ENCODE measurements at regions not wholly inside any gene's neighbourhood (a gene's known extent, or its start where the extent isn't known, plus 50 kb on each side); places are given as distances from the start of the nearest gene placed in this dataset.
A peak's percentile ranks its signal among the peaks of the same experiment; 100 is the strongest.
"Not testable (repeated sequence)": the region's sequence is repeated elsewhere in the genome, so short reads cannot be mapped to it uniquely, and the experiment has no call there.

DNA sequence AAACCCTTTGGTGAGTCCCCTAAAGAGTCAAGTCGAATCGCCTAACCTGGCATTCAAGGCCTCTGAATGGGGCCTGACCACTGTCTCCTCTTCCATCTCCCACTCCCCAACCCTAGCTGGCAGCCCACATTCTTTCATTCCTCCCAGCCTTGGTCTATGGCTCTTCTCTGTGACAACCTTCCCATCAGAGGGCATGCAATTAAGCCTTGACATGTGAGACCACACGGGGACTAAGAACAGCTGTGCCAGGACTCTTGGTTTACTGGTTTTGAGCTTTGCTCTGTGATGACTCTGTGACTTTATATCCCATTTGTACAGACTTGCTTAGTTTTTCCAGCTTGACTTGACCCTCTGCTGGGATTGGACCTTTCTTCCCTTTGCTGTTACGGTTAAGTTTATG is 116.6 kb downstream of the BUB3 start:
- no peak for DNase-seq

- DNase-seq = no peak
Observed at GRCh38 chr10:123272171-123272570, 118.0 kb downstream of the BUB3 start.

DNA sequence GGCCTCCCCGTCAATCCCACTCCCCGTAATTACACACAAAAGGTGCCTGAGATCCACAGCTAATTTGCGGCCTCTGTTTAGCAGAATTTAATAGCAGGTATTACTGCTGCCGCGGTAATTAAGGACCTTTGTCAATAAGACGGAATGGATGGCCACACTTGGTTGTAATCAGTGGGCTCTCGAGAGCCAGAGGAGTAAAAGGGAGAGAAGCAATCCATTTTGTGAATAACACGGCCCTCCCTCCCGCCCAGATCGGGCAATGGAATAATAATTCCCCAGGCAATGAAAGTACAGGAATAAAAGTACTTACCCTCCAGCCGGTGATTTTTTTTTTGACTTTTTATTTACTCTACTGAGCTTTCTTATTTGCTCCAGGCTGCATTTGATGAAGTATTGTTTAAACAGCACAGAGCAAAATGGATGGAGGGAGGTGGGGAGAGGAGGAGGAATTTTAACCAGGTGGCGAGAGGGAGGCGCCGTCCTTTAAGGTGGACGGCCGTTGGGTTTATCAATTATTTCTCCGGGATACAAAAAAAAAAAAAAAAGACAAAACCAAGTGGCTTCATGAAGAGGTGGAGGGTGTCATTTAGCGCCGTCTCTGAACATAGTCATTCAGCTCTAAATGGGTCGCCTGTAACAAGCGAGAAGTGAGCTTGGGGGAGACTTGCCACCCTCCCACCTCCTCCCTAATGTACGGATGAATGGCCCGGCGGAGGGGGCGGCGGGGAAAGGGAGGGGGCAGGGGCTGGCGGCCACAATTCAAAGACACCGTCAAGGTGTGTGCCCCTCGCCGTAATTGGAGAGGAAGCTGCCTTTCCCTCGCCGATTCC is 120.3 kb downstream of the BUB3 start:
- DNase-seq = no peak

DNA sequence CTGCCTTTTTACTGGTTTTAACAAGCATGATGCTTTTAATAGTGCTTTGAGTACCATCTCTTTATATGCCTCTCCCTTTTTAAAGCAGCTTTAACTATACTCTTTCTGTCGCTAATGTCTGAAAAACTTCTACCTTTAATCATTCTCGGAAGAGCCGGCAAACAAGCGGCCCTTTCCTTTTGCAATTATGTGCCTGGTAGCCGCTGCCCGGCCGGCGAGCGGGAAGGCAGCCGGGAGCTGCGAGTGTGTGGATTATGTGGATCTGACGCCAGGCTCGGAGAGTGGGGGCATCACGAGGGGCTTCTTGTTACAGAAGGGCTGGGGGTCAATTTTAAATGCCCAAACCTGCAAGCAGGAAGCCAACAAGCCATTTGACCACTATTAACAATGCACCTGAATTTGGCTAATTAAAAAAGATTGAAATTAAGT is 120.9 kb downstream of the BUB3 start:
- DNase-seq = no peak

DNA sequence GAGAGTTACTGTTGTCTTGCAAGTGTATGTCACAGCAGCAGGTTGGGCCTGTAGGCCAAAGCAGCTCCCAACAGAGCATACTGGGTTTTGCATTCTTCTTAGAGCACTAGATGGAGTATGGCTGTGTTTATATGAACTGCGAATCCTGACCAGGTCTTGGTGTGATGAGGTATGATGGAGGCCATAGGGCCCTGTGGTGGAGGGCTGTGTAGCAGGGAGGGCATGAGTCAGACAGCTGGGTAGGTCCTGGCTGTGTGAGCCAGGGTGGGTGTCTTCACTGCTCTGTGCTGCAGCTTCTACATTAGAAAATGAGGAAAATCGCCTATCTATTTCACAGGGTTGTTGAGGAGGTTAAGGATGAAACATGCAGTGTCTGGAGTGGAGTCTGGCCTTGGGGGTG is 124.2 kb downstream of the BUB3 start:
- DNase-seq = no peak

- DNase-seq = not testable (repeated sequence)
Observed at GRCh38 chr10:123283371-123283770, 129.2 kb downstream of the BUB3 start.

DNA sequence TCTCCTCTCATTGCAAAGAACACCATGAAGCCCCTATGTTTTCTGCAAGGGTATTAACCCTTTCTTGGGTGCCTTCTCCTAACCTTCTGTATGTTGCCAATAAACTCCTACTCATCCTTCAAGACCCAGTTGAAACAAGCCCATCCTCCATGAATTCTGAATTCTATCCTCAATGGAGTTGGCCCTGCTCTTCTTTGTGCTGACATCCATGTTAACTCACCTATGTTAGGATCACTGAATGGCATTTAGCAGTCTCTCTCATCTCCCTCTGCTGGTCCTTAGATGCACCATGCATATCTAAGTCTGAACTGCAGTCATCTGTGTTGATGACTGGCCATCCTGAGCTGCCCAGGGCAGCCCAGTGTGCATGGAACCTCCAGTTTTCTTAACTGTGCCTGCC is 129.8 kb downstream of the BUB3 start:
- no peak for DNase-seq

GRCh38 chr10:123287594-123288247 is 133.5 kb downstream of the BUB3 start:
- DNase-seq = no peak

GRCh38 chr10:123289432-123289831 is 135.2 kb downstream of the BUB3 start:
- DNase-seq = no peak

GRCh38 chr10:123294109-123294508 is 139.9 kb downstream of the BUB3 start:
- DNase-seq = no peak

DNA sequence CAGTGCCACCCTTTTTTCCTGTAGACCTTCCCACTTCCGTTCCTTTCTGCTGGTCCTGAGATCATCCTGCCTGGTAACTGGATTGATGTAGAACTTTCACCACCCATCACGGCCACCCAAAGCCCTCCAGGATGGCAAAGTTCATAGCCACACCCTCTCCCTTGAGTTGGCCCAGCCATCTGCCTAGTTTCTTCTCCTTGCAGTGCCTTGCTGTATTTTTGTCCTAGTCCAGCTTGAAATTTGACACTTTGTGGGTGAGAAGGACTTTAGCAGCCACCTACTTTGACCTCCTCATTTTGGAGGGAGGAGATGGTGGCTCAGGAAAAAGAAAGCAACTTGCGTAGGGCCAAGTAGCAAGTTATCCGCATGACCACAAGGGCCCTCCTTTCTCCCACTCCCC is 140.7 kb downstream of the BUB3 start:
- no peak for DNase-seq

GRCh38 chr10:123295644-123296043 is 141.4 kb downstream of the BUB3 start:
- no peak for DNase-seq

GRCh38 chr10:123297175-123297574 is 143.0 kb downstream of the BUB3 start:
- no peak for DNase-seq

DNA sequence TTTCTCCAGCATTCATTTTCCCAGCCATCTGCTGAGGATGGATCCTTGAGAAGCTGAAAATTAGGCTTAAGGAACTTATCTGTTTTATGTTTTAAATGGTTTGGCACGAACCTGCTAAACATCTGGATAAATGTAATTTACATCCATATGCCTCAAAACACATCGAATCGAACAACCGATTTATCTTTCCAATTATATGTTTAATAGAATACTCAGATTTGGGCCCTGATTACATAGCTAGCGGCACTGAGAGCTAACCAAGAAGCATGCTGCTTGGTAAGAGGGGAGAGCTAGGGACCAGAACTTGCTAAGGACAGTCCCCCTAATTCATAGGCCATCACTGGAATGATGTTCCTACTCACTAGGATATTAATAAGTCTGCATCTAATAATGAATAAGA is 144.4 kb downstream of the BUB3 start:
- DNase-seq = no peak

- DNase-seq = no peak
Observed at GRCh38 chr10:123299598-123299997, 145.4 kb downstream of the BUB3 start.

- DNase-seq = peak; percentile 68
Observed at GRCh38 chr10:123301077-123301857, 147.1 kb downstream of the BUB3 start.

DNA sequence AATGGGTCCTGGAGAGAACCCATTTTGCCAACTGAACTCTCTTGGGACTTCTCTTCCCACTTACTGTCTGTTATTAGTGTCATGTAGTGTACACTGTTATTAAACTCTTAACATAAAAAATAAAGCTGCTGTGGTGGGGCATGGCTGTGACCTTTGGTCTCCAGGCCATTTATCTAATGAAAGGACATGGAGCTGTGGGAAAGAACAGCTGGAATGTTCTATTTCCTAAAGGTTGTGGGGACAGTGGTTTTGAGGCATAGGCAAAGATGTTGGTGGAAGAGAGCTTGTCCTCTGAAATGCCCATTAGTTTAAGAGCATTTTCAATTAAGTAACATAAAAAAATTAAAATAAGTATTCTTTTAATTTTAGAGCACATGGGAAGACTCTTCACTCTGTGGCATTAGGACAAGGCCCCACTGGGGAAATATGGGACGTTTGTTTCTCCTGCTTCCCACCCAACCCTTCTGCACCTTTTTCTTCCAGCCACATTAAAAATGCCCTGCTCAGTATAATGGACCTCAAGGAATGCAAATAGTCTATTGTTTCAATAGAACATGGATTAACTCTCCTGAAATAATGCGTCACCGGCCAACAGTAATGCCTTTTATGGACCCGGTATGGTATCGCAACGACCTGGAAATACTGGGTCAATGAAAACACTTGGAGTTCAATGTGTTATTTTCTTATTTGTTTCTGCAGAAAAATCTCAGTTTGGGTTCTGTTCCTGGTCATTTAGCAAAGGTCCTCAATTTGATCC is 149.6 kb downstream of the BUB3 start:
- no peak for DNase-seq

- DNase-seq = no peak
Observed at GRCh38 chr10:123305671-123306070, 151.5 kb downstream of the BUB3 start.

GRCh38 chr10:123306290-123306689 is 152.1 kb downstream of the BUB3 start:
- DNase-seq = no peak

DNA sequence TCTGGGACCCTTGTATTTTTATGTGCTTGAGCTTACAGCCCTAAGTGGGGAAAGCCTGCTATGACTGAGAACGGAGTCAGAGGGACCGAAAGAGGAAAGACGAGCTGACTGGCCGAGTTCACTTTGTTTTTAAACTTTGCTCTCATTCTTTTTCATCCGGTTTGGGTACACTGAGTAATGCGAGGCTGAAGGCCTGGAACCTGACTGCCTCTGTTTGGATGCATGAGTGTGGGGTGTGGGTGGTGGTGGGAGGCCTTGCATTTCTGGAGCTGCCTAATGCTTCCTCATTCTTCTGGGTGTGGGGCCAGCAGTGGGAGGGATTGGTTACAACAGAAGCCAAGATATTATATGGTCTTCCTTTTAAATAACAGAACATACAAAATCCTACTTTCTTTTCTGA is 155.5 kb downstream of the BUB3 start:
- no peak for DNase-seq

DNA sequence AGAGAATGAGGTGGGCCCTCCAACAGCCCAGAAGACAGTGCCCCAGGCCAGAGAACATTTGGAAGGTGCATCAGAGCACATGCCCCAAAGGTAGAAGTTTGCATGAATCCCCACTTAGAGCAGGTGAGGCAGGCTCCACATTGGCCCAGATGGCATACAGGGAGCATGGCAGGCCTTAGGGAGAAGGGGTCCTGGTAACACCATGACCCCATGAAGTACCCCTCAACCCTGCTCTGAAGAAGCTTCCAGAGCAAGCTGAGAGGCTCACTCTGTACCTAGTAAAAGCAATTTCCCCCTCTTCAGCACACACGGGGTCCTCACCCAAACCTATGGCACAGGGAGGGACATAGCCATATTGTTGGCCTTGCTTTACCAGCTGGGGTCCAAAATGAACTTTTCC is 162.6 kb downstream of the BUB3 start:
- no peak for DNase-seq

GRCh38 chr10:123318516-123318915 is 164.3 kb downstream of the BUB3 start:
- DNase-seq = no peak

Data from occipital lobe (tissue), 1 donor.